HG03460 (cell line): ENCODE measurements at regions not wholly inside any gene's neighbourhood (a gene's known extent, or its start where the extent isn't known, plus 50 kb on each side); places are given as distances from the start of the nearest gene placed in this dataset.
"Not testable (repeated sequence)": the region's sequence is repeated elsewhere in the genome, so short reads cannot be mapped to it uniquely, and the experiment has no call there.

Source experiments
- ATAC-seq: cut with Tn5 transposase; IDR thresholded peaks from one replicate; pipeline ENCODE4 v1.9.1; 2021; ENCODE audit not compliant: unreplicated experiment

DNA sequence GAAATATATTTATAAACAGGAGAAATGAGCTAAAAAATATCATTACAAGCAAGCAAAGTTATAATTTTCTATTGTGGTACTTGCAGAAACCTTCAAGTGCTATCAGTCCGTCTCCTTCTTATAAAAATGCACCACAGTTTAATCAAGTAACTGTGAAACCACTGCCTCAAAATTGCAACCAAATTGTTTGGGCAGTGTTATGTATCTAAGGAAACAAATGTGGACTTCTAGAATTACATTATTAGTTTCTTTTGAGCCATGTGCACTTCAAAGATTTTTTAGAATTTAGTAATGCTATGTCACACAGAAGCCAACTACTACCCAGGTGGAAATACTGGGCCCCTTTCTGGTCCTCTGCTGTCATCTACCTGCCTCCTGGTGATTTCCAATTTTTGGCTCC, 495.6 kb downstream of the NYAP2 start:
- no peak for ATAC-seq

DNA sequence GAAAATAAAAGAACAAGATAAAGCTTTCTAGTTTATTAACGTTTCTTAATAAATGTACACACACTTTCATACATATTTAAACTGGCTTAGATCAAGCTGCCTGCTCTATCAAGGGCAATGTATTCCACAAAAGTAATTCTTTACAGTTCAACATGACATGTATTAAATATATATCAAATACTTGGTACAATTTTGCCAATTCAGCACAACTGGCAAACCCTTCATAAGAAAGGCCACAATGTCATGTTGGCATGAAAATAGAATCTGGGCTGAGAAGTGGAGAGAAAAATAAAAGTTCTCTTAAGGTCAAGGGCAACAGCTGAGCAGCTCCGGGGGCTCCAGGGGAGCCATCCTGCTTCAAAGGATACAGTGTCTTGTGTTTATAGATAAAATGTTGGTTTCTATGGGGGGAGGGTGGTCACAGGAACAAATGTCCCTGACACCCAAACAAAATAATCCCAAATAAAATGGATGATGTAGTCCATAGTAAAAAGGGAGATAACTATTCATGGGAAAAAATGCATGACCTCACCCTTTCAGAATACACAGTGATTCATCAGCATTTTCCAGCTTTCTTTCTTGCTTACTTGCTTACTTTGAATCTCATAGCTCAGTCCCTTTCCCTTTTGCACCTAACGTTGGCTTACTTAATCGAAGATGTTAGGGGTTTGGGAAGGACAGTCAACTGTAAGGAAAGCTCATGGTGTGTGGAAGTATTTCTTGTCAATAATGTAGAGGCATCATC, 494.9 kb downstream of the NYAP2 start:
- ATAC-seq, result no peak

DNA sequence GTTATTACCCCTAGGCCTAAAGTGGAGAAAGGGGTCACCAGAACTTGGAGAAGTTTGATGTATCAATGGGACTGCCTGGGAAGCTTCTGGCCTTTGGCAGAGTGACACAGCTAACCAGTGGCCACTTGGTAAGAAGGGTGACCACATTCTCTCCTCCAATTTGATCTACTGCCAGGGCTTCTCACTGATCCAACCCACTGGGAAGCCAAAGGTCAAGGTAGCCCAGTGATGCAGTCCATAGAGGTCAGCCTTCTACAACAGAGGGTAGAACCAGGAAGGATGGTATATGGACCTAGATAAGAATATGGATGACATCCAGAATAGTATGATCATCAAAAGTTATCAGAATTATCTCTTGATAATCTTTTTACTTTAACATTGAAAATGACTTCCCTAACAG, 493.6 kb downstream of the NYAP2 start:
- ATAC-seq, result no peak

DNA sequence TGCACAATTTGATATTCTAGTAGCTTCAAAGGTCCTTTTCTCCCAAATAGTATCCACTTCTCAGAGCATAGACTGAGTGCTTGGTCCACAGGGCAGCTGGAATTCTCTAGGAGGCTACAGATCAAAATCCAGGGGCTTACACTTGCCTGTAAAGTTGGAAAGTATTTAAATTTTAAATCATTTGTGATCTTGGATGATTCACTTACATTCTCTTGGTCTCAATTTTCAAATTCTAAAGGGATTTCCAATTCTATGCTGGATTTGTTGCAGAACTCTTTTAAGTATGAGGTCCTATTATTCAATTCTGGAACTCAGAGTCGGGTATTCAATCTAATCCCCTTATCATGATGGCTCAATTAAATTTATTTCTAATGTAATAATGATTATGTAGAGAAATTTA, 492.3 kb downstream of the NYAP2 start:
- no peak for ATAC-seq

DNA sequence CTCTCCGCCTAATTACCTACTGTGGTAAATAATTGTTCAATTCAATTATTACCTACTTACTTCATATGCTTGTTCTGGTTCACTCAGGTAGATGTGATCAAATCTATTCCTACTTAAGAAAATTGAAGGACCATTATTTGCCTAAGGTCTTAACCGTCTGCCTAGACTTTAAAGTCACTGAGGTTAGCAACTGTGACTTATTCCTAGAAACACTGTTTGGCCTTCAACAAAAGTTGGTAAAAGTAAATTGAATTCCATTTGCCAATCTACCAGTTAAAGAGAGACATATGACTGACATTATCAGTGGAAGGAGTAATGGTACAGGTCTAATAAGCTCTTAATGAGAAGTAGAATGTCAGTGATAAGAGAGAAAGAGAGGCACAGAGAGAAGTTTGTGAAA, 491.5 kb downstream of the NYAP2 start:
- ATAC-seq, result no peak

DNA sequence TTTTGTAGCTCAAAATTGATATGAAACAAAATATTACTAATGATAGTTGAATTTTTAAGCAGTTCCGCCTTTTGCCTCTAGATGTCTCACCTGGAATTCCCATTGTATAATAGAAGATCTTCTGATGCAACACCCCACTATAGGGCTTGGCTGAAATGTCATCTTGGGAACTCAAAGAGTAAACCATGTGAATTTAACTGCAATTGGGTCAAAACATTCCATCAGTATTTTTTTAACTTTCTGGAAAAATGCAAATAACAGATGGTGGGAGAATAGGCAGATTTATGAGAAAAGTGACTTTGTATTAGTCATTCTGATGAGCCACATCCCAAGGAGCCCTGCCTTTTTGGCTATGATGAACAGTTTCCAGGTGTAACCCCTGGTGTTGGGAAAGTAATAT, 489.9 kb downstream of the NYAP2 start:
- peak; percentile 78 for ATAC-seq

DNA sequence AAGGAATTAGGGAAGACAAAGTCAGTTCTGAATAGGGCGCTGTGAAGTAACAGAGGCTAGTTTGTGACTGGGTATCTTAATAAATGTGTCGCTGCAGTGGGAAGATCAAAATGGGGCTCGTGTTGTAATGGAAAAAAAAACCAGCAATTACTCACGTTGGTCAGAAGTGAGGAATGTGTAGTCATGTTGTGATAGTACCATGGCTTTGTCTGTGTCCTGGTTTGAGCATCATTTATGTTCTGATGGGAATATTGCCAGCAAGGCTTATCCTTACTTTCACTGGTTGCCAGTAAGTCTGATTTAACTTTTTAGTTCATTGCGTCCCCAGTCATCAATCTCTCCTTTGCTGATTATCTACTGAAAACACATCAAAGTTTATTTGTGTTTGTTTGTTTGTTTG, 467.6 kb downstream of the NYAP2 start:
- ATAC-seq, result no peak

DNA sequence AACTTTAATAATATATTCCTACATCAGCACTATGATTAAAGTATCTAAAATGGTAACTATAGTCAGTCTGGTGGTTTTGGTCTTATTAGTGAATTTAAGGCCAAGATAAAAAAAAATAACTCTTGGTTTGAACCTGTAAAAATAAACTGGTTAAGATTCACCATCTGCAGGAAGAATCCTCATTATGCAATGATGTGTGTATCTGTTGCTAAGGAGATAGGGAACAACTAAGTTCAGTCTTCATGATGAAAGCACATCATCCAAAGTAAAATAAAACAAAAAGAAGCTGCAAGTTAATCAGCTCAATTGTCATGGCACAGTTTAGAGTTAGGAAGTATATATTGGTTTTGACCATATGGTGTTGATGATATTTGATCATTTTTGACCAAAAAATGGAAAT, 466.0 kb downstream of the NYAP2 start:
- ATAC-seq, result no peak

DNA sequence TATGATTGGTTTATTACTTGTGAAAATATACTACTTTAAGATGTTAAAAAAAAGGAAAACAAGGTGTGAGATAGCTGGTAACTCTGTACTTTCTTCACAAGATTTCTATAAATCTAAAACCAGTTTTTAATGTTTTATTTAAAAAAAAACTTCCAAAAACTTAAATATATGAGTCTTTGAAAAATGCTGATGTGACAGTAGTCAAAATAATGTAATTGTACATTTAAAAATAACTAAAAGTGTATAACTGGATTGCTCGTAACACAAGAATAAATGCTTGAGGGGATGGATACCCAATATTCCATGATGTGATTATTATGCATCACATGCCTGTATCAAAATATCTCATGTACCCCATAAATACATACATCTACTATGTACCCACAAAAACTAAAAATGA, 464.9 kb downstream of the NYAP2 start:
- no peak for ATAC-seq

DNA sequence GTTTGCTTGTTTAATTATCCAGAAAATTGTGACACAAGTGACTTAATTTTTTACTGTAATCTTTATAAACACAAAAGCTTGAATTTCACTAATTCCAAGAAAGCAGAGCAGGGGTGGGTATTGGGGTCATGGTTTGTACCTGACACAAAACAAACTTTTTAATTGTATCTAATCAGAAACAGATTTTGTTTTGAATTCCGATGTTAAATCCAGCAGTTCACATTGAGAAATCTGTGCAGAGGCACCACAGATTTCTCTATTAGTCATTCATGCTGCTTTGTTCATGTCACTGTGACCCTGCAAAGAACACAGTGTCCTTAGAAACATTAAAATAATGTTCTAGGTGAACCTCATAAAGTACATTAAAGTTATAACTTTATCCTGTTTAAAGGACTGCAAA, 443.4 kb downstream of the NYAP2 start:
- ATAC-seq, result no peak

DNA sequence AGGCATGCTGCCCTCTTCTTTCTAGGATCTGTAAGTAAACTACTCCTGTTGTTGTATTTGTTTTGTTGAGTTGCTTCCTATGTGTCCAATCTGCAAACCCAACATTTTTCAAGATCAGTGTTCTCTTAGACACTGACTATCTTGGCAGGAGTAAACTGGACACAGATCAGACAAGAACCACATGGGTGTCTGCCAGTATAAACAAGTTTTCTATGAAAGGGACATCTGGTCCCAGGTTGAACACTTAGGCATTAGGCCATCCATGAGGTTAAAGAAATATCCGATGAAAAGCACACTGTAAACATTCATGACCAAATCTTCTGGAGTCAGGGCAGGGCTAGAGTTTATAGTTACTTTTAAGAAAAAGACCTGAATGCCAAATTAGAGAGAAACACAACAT, 441.8 kb downstream of the NYAP2 start:
- ATAC-seq, result no peak

DNA sequence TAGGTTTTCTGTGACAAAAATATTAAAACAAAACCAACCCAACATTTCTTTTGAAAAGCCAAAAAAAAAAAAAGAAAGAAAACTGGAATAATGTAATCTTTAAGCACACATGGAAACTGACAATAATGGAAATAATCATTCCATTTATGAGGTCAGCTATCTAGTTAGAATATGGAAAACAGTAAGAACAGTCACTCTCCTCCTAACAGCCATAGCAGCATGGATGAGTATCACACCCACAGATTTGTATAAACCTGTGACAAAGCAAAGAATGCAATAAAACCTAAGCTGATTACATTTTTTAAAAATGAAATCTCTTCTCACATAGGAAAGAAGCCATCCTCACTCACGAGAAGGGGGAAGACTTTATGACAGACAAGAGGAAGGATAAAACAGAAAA, 437.8 kb downstream of the NYAP2 start:
- no peak for ATAC-seq

DNA sequence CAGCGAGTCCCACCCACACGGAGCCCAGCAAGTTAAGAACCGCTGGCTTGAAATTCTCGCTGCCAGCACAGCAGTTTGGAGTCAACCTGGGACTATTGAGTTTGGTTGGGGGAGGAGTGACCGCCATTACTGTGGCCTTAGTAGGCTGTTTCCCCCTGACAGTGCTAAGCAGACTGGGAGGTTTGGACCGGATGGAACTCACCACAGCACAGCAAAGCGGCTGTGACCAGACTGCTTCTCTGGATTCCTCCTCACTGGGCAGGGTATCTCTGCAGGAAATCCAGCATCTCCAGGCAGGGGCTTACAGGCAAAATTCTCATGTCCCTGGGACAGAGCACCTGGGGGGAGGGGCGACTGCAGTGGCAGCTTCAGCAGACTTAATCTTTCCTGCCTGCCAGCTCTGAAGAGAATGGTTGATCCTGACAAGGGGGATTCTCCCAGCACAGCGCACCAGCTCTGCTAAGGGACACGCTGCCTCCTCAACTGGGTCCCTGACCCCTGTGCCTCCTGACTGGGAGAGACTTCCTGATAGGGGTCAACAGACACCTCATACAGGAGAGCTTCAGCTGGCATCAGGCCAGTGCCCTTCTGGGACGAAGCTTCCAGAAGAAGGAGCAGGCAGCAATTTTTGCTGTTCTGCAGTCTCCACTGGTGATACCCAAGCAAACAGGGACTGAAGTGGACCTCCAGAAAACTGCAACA, 425.4 kb downstream of the NYAP2 start:
- ATAC-seq, result no peak

DNA sequence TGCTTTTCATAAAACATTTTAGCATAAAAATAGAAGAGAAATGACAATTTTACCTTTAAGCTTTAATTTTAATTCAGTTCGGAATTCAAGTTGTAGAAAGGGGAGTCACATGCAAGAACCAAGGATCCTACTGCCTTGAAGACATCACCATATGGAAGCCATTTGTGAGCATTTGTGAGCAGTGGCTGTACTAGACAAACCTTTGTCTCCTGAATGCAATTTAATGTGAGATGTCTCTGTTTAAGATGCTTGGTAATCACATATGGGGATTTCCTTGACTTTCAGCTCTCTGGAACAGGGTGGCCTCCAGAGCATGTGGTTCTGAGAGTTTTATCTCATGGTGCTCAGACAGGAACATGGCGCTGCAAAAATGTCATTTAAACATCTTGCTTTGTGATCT, 421.8 kb downstream of the NYAP2 start:
- no peak for ATAC-seq

DNA sequence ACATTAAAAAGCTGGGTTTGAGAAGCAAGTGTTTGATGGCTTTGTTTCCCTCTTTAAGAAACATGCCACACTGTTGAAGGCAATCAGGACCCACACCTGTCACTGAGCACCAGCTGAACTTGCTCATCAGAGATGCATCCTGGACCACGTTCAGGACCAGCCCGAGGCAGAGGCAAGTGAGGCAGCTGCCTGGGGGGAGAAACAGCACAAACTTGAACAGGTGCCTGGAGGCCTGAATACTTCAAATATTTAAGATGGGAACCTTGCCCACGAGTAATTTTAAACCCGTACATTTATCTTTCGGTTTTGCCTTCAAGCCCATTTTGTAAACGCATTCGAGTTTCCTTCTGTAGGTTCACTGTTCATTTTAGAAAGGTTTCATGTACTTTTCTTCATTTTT, 421.3 kb downstream of the NYAP2 start:
- ATAC-seq, result no peak

DNA sequence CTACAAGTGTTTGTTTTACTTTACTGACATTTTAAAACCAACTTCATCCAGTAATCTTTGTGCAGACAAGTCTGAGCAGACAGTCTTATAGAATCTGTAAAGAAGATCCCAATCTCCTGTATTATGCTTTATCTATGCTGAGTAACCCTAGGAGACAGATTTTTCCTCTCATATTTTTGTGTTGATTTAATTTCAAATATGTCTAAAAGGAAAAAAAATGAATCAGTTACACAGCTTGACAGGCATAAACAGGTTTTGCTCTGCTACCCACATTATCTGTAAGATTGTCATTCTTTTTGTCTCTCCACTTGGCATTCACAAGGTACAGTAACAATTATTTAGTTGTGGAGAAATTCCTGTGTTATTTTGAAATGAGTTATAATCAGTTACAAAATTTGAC, 415.0 kb downstream of the NYAP2 start:
- ATAC-seq, result no peak

DNA sequence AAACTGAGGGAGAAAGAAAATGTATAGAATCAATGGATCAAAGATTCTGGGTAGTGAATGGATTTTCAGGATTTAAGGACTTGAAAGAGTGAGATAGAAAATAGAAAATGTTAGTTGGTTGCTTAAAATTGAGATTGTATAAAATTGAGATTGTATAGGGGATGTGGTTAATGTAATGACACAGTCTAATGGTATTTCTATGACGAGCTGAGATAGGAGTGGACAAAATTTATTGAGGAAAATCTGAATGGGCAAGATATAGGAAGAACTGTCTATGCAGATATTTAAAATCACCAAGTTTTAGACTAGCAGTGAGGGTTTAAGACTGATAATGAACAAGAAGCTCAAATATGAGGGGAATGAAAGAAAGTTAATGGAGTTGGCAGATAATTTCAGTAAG, 406.6 kb downstream of the NYAP2 start:
- ATAC-seq, result no peak

DNA sequence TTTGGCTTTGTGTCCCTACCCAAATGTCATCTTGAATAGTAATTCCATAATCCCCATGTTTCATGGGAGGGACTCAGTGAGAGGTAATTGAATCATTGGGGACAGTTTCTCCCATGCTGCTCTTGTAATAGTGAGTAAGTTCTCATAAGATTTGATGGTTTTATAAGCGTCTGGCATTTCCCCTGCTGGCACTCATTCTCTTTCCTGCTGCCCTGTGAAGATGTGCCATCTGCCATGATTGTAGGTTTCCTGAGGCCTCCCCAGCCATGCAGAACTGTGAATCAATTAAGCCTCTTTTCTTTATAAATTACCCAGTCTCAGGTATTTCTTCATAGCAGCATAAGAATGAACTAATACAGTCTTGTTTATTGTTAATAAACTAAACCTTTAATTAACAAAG, 402.6 kb downstream of the NYAP2 start:
- not testable (repeated sequence) for ATAC-seq

DNA sequence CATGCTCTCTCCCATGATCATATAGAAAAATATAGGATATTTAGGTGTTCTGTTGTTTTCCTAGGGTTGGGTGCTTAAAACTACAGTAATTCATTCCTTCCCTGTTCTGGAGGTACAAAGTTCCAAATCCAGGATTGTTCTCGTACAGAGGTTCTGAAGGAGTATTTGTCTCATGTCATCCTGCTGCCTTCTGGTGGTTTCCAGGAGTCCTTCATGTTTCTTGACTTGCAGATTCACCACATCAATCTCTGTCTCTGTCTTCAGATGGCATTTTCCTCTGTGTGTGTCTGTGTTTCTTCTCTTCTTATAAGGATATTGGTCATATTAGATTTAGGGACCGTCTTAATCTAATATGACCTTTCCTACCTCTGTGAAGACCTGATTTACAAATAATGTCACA, 397.9 kb downstream of the NYAP2 start:
- no peak for ATAC-seq

DNA sequence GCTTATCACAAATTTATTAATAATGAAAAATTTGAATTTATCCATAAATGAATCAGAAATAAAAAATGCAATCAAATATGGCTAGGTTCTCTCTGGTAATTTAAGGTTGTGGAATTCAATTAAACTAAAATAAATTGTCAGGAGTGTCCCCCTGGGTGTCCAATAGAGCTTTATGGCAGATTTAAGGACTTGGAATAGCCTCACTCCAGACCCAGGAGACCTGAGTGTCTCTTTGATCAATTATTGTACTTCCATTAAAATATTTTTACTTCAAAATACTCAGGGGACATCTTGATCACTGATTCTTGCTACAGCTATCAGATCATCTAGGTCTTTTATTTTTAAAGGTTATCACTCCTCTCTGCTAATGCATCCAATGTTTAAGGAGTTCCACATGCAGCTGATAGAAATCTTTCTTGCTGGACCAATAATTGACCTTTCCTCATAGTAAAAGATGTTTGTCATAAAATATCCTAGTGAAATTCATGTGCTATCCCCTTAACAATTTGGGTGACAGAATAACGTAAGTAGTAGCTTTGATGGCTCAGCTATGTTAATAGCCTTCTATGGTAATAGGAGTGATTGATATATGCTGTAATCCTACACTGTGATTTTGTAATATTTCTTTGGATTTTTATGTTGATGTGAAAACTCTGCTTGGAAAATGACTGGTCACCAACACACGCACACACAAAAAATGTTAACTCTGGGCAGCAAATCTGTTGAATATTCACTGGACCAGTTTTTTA, 395.3 kb downstream of the NYAP2 start:
- no peak for ATAC-seq

DNA sequence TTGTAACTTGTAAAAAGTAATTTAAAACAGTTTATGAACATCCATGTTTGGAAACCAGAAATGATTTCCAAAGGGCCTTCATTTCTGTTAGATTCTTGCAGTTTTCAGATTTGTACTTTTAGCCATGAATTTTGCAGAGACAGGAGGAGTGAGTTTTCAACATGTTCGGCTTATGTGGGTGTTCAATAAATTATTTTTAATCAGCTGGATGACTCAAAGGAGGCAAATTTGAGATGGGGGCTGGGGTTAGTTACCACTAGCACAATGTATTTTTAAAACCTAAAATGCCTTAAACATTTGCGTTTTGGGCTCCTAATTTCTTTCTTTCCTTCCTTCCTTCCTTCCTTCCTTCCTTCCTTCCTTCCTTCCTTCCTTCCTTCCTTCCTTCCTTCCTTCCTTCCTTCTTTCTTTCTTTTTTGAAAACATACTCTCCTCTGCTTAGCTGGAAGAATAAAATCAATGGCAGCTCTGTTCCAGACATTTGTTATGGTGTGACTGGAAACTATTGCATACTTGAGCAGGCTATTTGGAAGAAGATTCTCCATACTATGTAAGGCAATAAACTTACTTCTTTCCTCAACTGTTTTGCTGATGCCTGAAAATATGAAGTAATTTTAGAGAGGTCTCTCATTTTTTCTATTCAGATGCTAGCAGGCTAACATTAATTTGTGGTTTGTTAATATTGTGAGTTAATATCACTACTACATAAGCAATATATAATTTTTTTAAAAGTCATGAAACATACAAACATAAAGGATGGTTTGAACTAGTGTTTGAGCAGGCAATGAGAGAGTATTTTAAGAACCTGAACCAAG, 394.4 kb downstream of the NYAP2 start:
- no peak for ATAC-seq
